K562 (cell line): ENCODE measurements at regions not wholly inside any gene's neighbourhood (a gene's known extent, or its start where the extent isn't known, plus 50 kb on each side); places are given as distances from the start of the nearest gene placed in this dataset.

ENCODE experiments used
- ATAC-seq: fragments of 200-7000 bp; cut with Tn5 transposase; 3 replicates; pipeline ENCODE4 v1.9.1; 2020; ENCODE audit warnings: moderate library complexity
- BruUV-seq: library from RNA; stranded (reverse); fragments of 400-500 nt; replicated peaks from 2 replicates; lab custom pipeline; 2021; lab: Mats Ljungman, UMichigan
- CTCF ChIA-PET: fragments of 300-600 bp; formaldehyde crosslinking; extraction: SDS; loops from one replicate; lab custom pipeline; 2021; ENCODE audit warnings: low intra/inter-chr PET ratio; lab: Yijun Ruan, JAX
- POLR2A ChIA-PET: fragments of 300-600, 350-650 bp; sonication (Branson Sonifier 250); formaldehyde crosslinking; extraction: SDS; loops from one replicate; lab custom pipeline; 2021; ENCODE audit warnings: antibody characterized with exemption, inconsistent platforms; lab: Yijun Ruan, JAX
- DNase-seq, 4 experiments: peaks; one replicate each; pipeline versions ENCODE4 v3.0.0 to v3.0.0-alpha.2; 2011 to 2018; ENCODE audit warnings: low spot score in 3 of 4, mixed read lengths in 3 of 4; ENCODE audit errors: extremely low read depth in 1 of 4
- FAIRE-seq: peaks from 2 replicates; lab custom pipeline; 2011; peaks lifted over from hg19 to GRCh38; lab: Jason Lieb, UNC
- H2AFZ ChIP-seq: 2 replicates; pipeline ENCODE4 v1.6.0; 2011; ENCODE audit warnings: low read depth, low read length, control low read depth, inconsistent platforms
- H3K27ac ChIP-seq: fragments of 200-600 bp; 3 replicates; pipeline ENCODE4 v1.8.0; 2011; ENCODE audit warnings: low read depth, mild to moderate bottlenecking, control low read depth, inconsistent platforms, low read length, moderate library complexity, mixed read lengths; ENCODE audit errors: extremely low read depth
- H3K27me3 ChIP-seq, 2 experiments: fragments of 300-600 bp in 1 of 2; 2 replicates in 1 of 2; 3 replicates in 1 of 2; pipeline versions ENCODE4 v1.6.0 to v1.8.0; 2011; ENCODE audit warnings: inconsistent platforms in 2 of 2, low read length in 2 of 2, mild to moderate bottlenecking in 1 of 2, mixed read lengths in 1 of 2, moderate library complexity in 1 of 2; ENCODE audit not compliant: control insufficient read depth in 2 of 2, insufficient read depth in 2 of 2
- H3K36me3 ChIP-seq: fragments of 300-600 bp; 3 replicates; pipeline ENCODE4 v1.8.0; 2011; ENCODE audit warnings: mild to moderate bottlenecking, low read length, inconsistent platforms; ENCODE audit not compliant: control insufficient read depth, insufficient read depth
- H3K4me1 ChIP-seq, 2 experiments: fragments of 200-600 bp in 1 of 2; replicated peaks in 1 of 2; 2 replicates in 1 of 2; 3 replicates in 1 of 2; pipeline versions ENCODE4 v1.5.1 to v1.8.0; 2011; ENCODE audit warnings: inconsistent platforms in 2 of 2, low read length in 2 of 2, mild to moderate bottlenecking in 1 of 2, mixed read lengths in 1 of 2, moderate library complexity in 1 of 2; ENCODE audit not compliant: control insufficient read depth in 2 of 2, insufficient read depth in 2 of 2
- H3K4me2 ChIP-seq: 2 replicates; pipeline ENCODE4 v1.6.1; 2011; ENCODE audit warnings: low read length, control low read depth, inconsistent platforms, mixed read lengths; ENCODE audit not compliant: insufficient read depth
- H3K4me3 ChIP-seq: fragments of 200-600 bp; sonication (generic), shearing (Covaris generic); 2 replicates; pipeline ENCODE4 v1.5.1; 2016; ENCODE audit warnings: control low read depth, inconsistent platforms
- H3K79me2 ChIP-seq: fragments of 200-600 bp; 3 replicates; pipeline ENCODE4 v1.8.0; 2011; ENCODE audit warnings: low read length, inconsistent platforms; ENCODE audit not compliant: control insufficient read depth, insufficient read depth
- H3K9ac ChIP-seq, 2 experiments: 2 replicates each; pipeline versions ENCODE4 v1.6.0 to v1.6.1; 2011; ENCODE audit warnings: low read depth in 2 of 2, low read length in 2 of 2, control low read depth in 1 of 2, inconsistent platforms in 1 of 2, mild to moderate bottlenecking in 1 of 2, mixed read lengths in 1 of 2; ENCODE audit not compliant: insufficient read depth in 1 of 2
- H3K9me1 ChIP-seq: one replicate; pipeline ENCODE4 v1.6.0; 2011; ENCODE audit warnings: inconsistent platforms, mild to moderate bottlenecking, low read length, moderate library complexity; ENCODE audit not compliant: control insufficient read depth, insufficient read depth
- H3K9me3 ChIP-seq: replicated peaks from 2 replicates; pipeline ENCODE4 v1.5.1; 2011; ENCODE audit warnings: low read depth, low read length, inconsistent platforms; ENCODE audit not compliant: control insufficient read depth, insufficient read depth
- H4K20me1 ChIP-seq: replicated peaks from 2 replicates; pipeline ENCODE4 v1.6.1; 2011; ENCODE audit warnings: low read length, inconsistent platforms, mixed read lengths; ENCODE audit not compliant: control insufficient read depth, insufficient read depth
- CBX1 ChIP-seq: sonication (generic); IDR thresholded peaks from 2 replicates; pipeline ENCODE4 v1.6.1; 2016; ENCODE audit warnings: antibody characterized with exemption, low read depth, mild to moderate bottlenecking
- CBX5 ChIP-seq: IDR thresholded peaks from 2 replicates; pipeline ENCODE4 v1.6.1; 2014; ENCODE audit warnings: low read depth, borderline replicate concordance
- CLOCK ChIP-seq: fragments of 250-450 bp; sonication (Bioruptor Pico); IDR thresholded peaks from 2 replicates; pipeline ENCODE4 v1.4.0; 2020; ENCODE audit warnings: mild to moderate bottlenecking, moderate library complexity, borderline replicate concordance
- GMEB1 ChIP-seq: fragments of 250-450 bp; sonication (Bioruptor Pico); IDR thresholded peaks from 2 replicates; pipeline ENCODE4 v1.4.0; 2020; ENCODE audit warnings: mild to moderate bottlenecking
- HIVEP1 ChIP-seq: fragments of 250-450 bp; sonication (Bioruptor Pico); IDR thresholded peaks from 2 replicates; pipeline ENCODE4 v1.4.0; 2020; ENCODE audit warnings: mild to moderate bottlenecking
- MYNN ChIP-seq, 2 experiments: sonication (generic); formaldehyde crosslinking in 1 of 2; IDR thresholded peaks; 2 replicates each; pipeline versions ENCODE4 v1.5.0 to v1.6.1; 2016 to 2020; ENCODE audit warnings: antibody characterized with exemption in 1 of 2, missing genetic modification reagents in 1 of 2
- SAFB ChIP-seq: fragments of 200-400 bp; formaldehyde crosslinking; IDR thresholded peaks from 2 replicates; pipeline ENCODE4 v1.6.1; 2017; ENCODE audit warnings: low read depth, low read length, borderline replicate concordance
- SIX5 ChIP-seq, 2 experiments: IDR thresholded peaks; 2 replicates each; pipeline ENCODE4 v1.6.1; 2011; ENCODE audit warnings: low read length in 2 of 2, borderline replicate concordance in 1 of 2, low read depth in 1 of 2, mild to moderate bottlenecking in 1 of 2, moderate library complexity in 1 of 2; ENCODE audit not compliant: insufficient read depth in 1 of 2
- ZBTB2 ChIP-seq: fragments of 450-650 bp; IDR thresholded peaks from 2 replicates; pipeline ENCODE4 v1.6.1; 2016; ENCODE audit warnings: antibody characterized with exemption
- ZNF551 ChIP-seq: fragments of 250-450 bp; sonication (Bioruptor Pico); IDR thresholded peaks from 2 replicates; pipeline ENCODE4 v1.5.0; 2021; ENCODE audit warnings: mild to moderate bottlenecking, moderate library complexity
- WGBS: fragments of 100-300 bp; shearing (Covaris generic); methylation state at CpG from one replicate; pipeline ENCODE4 v1.1.6; 2016; ENCODE audit warnings: low coverage, mixed read lengths; ENCODE audit not compliant: insufficient coverage; ENCODE audit errors: missing lambda C conversion rate; 5-methylcytosine and 5-hydroxymethylcytosine counted together
- in situ Hi-C: fragments of 300-500 bp; cut with MboI; formaldehyde crosslinking; loops from 4 replicates; pipeline ENCODE4 v1.15.0; 2018; ENCODE audit warnings: inconsistent platforms, mixed read lengths
- intact Hi-C: fragments of 100-400 bp; cut with micrococcal nuclease; formaldehyde crosslinking; loops from 2 replicates; pipeline ENCODE4 v1.14.2; 2022
- TF ChIP-seq, protein P1 (sequence below): IDR thresholded peaks from 3 replicates; pipeline ENCODE4 v1.6.1; 2011; ENCODE audit warnings: borderline replicate concordance, mild to moderate bottlenecking; ENCODE audit not compliant: insufficient read length, insufficient read depth

DNA sequence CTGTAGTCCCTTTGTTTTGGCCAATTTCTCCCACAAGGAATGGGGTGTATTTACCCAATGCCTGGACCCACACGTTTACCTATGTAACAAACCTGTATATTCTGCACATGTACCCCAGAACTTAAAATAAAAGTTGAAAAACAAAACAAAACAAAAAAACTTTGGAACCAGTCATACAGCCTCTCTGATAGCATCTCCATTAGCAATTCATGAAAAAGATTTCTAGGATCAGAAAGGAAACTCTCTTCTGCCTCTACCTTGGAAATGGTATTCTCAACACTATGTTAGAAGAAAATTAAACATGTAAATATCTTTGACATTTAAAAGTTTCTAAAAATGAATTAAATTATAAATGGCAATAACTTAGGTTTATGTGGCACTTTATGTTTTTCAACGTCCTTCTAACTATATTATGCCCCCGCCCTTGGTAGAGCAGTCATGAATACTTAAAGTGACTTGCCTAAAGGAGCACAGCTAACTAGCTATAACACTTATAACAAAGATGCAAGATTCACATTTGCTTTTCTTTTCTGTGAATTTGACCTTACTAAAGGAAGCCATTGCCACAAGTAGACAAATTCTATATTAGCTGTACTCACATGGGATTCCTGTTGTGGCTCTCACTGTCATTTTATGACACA lies 147.5 kb upstream of the FKBP1C start:
- no peaks in the 10 kb centered on the region for H4K20me1 ChIP-seq
- no peaks in the 10 kb centered on the region for H3K27me3 ChIP-seq
- H2AFZ ChIP-seq = no peak overlapping the region
- H3K4me2 ChIP-seq = no peak overlapping the region
- no peaks in the 10 kb centered on the region for H3K9me3 ChIP-seq
- no peak overlapping the region for H3K4me3 ChIP-seq
- ATAC-seq (no peak), DNase-seq (no peak), FAIRE-seq (no peak)
- H3K79me2 ChIP-seq = no peaks in the 10 kb centered on the region
- no peaks in the 10 kb centered on the region for H3K4me1 ChIP-seq
- WGBS = 4% methylated on average over 3 of the region's 3 CpGs
- ChIA-PET POLR2A (no interaction called here), CTCF (no interaction called here)
- intact Hi-C loops = no loop called here
- BruUV-seq = no TSS peak
- in situ Hi-C loops = no loop called here
- TF ChIP-seq GMEB1 (CRISPR knock-in tag) (no peak), SIX5 (IDR thresholded peaks at IDR 0.05; ENCODE audit: borderline replicate concordance in 1 of 2, insufficient read depth in 1 of 2, low read depth in 1 of 2, low read length in 2 of 2) (no peak), ZBTB2 (no peak), SAFB (no peak), CLOCK (CRISPR knock-in tag) (no peak), CBX1 (no peak), CBX5 (no peak), HIVEP1 (no peak), ZNF551 (CRISPR knock-in tag) (no peak), MYNN (IDR thresholded peaks at IDR 0.05) (no peak), MYNN (CRISPR knock-in tag; IDR thresholded peaks at IDR 0.05) (no peak)
- TF ChIP-seq, protein P1, sequence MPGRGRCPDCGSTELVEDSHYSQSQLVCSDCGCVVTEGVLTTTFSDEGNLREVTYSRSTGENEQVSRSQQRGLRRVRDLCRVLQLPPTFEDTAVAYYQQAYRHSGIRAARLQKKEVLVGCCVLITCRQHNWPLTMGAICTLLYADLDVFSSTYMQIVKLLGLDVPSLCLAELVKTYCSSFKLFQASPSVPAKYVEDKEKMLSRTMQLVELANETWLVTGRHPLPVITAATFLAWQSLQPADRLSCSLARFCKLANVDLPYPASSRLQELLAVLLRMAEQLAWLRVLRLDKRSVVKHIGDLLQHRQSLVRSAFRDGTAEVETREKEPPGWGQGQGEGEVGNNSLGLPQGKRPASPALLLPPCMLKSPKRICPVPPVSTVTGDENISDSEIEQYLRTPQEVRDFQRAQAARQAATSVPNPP = no peak
- H3K9me1 ChIP-seq = no peaks in the 10 kb centered on the region
- no peak overlapping the region for H3K9ac ChIP-seq
- no peaks in the 10 kb centered on the region for H3K36me3 ChIP-seq
- no peak overlapping the region for H3K27ac ChIP-seq
